ENCODE measurements at regions not wholly inside any gene's neighbourhood (a gene's known extent, or its start where the extent isn't known, plus 50 kb on each side); places are given as distances from the start of the nearest gene placed in this dataset.

DNA sequence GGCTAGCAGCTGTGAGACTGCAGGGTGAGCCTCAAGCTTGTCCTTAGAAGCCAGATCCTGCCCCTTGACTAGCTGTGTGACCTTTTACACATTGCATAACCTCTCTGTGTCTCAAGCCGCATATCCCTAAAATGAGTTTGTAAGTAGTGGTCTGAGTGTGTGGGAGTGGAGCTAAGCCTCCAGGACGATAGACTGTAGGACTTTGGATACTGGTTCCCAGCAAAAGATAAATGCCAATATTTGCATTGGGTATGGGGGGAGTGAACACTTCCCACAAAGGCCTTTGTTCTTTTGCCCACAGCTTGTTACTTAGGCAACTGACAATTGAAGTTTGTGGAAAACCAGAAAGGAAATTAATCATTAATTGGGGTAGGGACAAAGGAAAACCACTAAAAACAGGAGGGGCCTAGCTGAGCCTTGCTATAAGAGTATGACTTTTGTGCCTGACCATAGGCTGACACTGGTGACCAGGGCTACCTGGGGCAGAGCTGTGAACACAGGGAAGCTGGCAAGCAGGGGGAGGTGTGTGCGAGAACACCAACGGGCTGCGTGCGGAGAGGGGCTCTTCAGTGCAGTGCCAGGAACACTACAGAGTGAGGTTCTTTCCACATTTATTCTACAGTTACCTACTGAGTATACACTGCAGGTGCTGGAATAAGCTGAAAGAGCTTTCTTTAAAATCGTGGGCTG lies 102.4 kb upstream of the ETV3 start:
- Mint-ChIP-seq H3K27me3 (ENCODE audit: low read depth) (peaks cover 6% of the 10 kb centered on the region), H3K27ac (no peak overlapping the region), H3K4me3 (no peak overlapping the region), H3K9me3 (no peaks in the 10 kb centered on the region), H3K36me3 (ENCODE audit: low read depth) (no peaks in the 10 kb centered on the region), H3K4me1 (ENCODE audit: low read depth) (no peaks in the 10 kb centered on the region)

DNA sequence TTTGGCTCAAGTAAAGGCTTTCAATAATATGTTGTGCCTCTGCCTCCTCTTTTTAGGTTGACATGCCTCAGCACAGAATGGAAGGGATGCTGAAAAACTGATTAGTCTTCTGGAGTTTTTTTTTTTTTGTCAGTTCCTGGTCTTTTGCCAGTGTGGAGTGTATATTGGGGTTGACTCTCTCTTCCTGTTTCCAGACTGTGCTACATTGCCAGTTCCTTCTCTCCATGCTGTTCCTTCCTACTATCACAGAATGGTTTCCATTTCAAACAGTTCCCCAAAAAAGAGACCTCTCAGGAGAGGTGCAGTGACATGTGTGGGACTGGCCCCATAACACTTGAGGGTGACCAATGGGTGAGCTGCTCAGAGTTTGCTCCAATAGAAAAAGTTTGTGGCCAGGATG lies 101.7 kb upstream of the ETV3 start:
- no peak overlapping the region for H3K4me3 Mint-ChIP-seq
- H3K4me1 Mint-ChIP-seq (ENCODE audit: low read depth): no peaks in the 10 kb centered on the region
- H3K27ac Mint-ChIP-seq: no peak overlapping the region
- no peaks in the 10 kb centered on the region for H3K9me3 Mint-ChIP-seq
- H3K27me3 Mint-ChIP-seq (ENCODE audit: low read depth): peaks cover 5% of the 10 kb centered on the region
- H3K36me3 Mint-ChIP-seq (ENCODE audit: low read depth): no peaks in the 10 kb centered on the region

DNA sequence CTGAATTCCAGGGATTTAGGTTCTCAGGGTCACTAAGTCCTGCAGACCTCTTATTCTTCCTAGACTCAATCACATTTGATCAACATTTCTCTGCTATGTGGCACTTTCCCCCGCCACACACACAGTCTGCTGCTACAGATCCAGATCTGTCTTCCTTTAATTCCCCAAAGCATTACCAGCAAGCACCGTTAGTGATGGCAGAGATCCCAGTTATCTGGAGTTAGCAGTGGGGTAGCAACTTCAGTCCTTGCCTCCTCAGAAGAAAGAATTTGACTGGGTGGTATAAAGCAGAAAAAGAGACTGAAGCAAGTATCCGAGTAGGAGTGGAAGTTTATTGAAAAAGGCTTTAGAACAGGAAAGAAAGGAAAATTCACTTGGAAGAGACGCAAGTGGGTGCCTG lies 100.4 kb upstream of the ETV3 start:
- Mint-ChIP-seq H3K9me3 (no peaks in the 10 kb centered on the region), H3K27me3 (ENCODE audit: low read depth) (no peaks in the 10 kb centered on the region), H3K27ac (no peak overlapping the region), H3K36me3 (ENCODE audit: low read depth) (no peaks in the 10 kb centered on the region), H3K4me3 (no peak overlapping the region), H3K4me1 (ENCODE audit: low read depth) (no peaks in the 10 kb centered on the region)

DNA sequence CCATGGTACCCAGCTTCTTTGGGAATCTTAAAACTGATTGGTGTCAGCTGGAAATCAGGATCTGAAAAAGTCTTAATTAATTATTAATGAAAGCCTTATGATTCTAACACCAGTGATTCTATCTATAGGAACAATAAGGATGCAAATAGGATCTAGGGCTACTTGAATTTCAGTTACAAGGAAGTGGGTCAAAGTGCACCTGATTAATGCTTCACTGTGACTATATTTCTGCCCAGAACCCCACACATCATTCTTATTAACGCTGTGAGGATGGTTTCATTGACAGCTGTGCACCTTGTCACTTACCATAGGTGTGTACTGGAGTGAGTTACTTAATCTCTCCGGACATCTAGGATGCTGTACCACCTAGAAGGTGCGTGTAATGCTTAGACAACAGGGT lies 99.8 kb upstream of the ETV3 start:
- H3K4me1 Mint-ChIP-seq (ENCODE audit: low read depth): peaks cover 4% of the 10 kb centered on the region

DNA sequence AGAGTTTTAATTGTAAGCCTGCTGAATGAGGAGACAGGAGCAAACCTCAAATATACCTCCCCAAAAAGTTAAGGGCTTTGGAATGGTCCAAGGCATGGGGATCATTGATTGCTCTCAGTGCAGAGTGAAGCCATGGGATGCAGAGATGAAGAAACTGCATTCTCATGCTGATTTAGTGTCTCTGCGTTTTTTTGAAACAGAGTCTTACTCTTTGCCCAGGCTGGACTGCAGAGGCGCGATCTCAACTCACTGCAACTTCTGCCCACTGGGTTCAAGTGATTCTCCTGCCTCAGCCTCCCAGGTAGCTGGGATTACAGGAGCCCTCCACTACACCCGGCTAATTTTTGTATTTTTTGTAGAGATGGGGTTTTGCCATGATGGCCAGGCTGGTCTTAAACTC lies 99.3 kb upstream of the ETV3 start:
- H3K36me3 Mint-ChIP-seq (ENCODE audit: low read depth): peaks cover 1% of the 10 kb centered on the region

More for the DNA sequence above, 99.8 kb upstream of the ETV3 start:
- H3K27me3 Mint-ChIP-seq (ENCODE audit: low read depth): no peaks in the 10 kb centered on the region
- peaks cover 1% of the 10 kb centered on the region for H3K36me3 Mint-ChIP-seq (ENCODE audit: low read depth)
- no peaks in the 10 kb centered on the region for H3K9me3 Mint-ChIP-seq
- no peak overlapping the region for H3K27ac Mint-ChIP-seq
- no peak overlapping the region for H3K4me3 Mint-ChIP-seq

DNA sequence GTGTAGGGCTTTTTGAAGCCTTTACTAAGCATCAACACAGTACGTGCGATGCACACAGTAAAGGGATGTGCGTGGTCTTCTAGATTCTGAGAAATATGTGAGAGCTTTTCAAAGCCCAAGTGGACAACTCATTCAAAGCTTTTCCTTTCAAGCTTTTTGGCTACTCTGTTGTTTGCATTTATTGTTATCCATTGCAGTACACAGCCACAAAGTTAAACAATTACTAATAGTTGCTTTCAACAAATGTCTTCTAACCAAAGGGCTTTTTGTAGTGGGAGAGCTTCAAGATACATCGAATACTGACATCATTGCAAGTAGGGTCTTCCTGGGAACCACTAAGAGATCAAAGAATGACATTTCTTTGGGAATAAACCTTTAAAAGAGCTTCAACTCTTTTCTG lies 97.9 kb upstream of the ETV3 start:
- H3K4me1 Mint-ChIP-seq (ENCODE audit: low read depth): peaks cover 4% of the 10 kb centered on the region
- H3K27me3 Mint-ChIP-seq (ENCODE audit: low read depth): no peaks in the 10 kb centered on the region
- H3K27ac Mint-ChIP-seq: no peak overlapping the region
- H3K9me3 Mint-ChIP-seq: no peaks in the 10 kb centered on the region
- H3K36me3 Mint-ChIP-seq (ENCODE audit: low read depth): peaks cover 1% of the 10 kb centered on the region
- no peak overlapping the region for H3K4me3 Mint-ChIP-seq

More for the DNA sequence above, 99.3 kb upstream of the ETV3 start:
- Mint-ChIP-seq H3K27me3 (ENCODE audit: low read depth) (no peaks in the 10 kb centered on the region), H3K4me1 (ENCODE audit: low read depth) (peaks cover 4% of the 10 kb centered on the region), H3K4me3 (no peak overlapping the region), H3K27ac (no peak overlapping the region), H3K9me3 (no peaks in the 10 kb centered on the region)

DNA sequence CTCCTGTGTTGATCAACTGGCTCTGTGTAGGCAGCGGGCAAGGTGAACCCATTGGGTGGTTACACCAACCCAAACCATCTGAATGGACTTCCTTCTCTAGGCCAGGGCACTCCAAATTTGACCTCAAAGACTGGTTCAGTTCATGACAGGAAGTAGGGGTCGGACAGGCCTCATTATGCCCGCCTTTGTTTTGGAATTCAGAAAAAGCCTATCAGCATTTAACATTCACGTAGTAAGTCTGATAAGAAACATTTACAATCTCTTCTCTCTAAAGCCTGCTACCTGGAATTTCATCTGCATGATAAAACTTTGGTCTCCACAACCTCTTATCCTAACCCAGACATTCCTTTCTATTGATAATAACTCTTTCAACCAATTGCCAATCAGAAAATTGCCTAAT lies 97.1 kb upstream of the ETV3 start:
- Mint-ChIP-seq H3K9me3 (no peaks in the 10 kb centered on the region), H3K4me3 (no peak overlapping the region), H3K27me3 (ENCODE audit: low read depth) (no peaks in the 10 kb centered on the region), H3K27ac (no peak overlapping the region), H3K36me3 (ENCODE audit: low read depth) (peaks cover 1% of the 10 kb centered on the region), H3K4me1 (ENCODE audit: low read depth) (peaks cover 4% of the 10 kb centered on the region)

DNA sequence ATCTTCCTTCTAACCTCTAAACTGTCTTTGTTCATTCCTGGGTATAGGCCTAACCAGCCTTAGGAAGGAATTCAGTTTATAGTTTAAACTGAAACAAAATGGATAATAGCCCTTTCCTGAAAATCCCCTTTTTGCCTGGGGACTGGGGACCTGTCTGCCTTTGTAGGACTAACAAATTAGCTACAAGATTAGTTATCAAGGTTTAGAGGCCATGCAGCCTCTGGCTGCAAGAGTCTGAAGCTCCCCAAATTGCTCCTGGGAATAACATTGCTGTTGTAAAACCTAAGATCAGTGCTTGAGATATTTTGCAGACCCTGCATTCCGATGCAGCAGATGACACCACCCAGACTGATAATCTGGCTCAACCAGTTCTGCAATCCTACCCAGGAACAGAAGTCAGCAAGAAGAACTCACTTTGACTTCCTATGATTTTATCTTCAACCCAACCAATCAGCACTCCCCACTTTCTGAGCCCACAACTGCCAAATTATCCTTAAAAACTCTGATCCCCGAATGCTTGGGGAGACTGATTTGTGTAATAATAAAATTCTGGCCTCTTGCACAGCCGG lies 96.6 kb upstream of the ETV3 start:
- H3K4me3 Mint-ChIP-seq: no peak overlapping the region
- H3K36me3 Mint-ChIP-seq (ENCODE audit: low read depth): peaks cover 1% of the 10 kb centered on the region
- H3K27ac Mint-ChIP-seq: no peak overlapping the region
- H3K4me1 Mint-ChIP-seq (ENCODE audit: low read depth): peaks cover 4% of the 10 kb centered on the region
- no peaks in the 10 kb centered on the region for H3K9me3 Mint-ChIP-seq
- H3K27me3 Mint-ChIP-seq (ENCODE audit: low read depth): peaks cover 4% of the 10 kb centered on the region

DNA sequence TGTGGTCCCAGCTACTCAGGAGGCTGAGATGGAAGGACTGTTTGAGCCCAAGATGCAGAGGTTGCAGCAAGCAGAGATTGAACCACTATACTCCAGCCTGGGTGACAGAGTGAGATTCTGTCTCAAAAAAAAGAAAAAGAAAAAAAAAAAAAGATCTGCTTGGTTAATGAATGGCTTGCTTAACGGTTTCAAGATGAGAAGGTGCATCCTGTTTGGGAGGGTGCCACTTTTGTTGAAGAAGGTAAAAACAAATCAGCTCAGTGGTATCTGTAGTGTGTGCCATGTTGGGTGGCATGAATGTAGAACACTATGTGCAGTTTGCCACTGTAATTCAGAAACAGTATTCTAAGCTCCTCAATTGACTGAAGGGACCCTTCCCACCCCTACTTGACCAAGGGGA lies 94.9 kb upstream of the ETV3 start:
- H3K36me3 Mint-ChIP-seq (ENCODE audit: low read depth): peaks cover 1% of the 10 kb centered on the region
- H3K4me3 Mint-ChIP-seq: no peak overlapping the region
- H3K4me1 Mint-ChIP-seq (ENCODE audit: low read depth): peaks cover 4% of the 10 kb centered on the region
- H3K9me3 Mint-ChIP-seq: no peaks in the 10 kb centered on the region
- H3K27ac Mint-ChIP-seq: no peak overlapping the region
- peaks cover 8% of the 10 kb centered on the region for H3K27me3 Mint-ChIP-seq (ENCODE audit: low read depth)

DNA sequence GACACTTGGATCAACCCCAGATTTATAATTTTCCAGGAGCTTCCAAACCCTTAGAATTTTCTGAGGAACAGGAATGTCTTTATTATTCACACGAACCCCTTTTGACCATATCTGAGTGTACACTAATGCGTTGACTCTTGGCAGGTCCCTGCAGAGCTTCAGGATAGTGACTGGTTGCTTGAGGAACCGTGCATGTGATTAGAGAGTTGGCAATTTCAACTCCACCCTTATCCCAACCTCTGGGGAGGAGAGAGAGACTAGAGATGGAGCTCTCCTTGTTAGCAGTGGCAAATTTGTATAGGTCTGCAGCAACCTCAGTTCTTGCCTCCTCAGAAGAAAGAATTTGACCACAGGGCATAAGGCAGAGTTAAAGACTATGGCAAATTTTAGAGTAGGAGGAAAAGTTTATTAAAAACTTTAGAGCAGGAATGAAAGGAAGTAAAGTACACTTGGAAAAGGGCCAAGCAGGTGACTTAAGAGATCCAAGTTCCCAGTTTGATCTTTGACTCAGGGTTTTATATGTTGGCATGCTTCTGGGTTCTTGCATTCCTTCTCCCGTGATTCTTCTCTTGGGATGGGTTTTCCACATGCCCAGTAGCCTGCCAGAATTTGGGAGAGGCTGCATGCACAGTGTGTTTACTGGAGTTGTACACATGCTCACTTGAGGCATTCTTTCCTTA lies 93.8 kb upstream of the ETV3 start:
- H3K36me3 Mint-ChIP-seq (ENCODE audit: low read depth): peaks cover 1% of the 10 kb centered on the region
- H3K4me3 Mint-ChIP-seq: no peak overlapping the region
- no peaks in the 10 kb centered on the region for H3K9me3 Mint-ChIP-seq
- no peak overlapping the region for H3K27ac Mint-ChIP-seq
- H3K27me3 Mint-ChIP-seq (ENCODE audit: low read depth): peaks cover 8% of the 10 kb centered on the region
- peaks cover 4% of the 10 kb centered on the region for H3K4me1 Mint-ChIP-seq (ENCODE audit: low read depth)

DNA sequence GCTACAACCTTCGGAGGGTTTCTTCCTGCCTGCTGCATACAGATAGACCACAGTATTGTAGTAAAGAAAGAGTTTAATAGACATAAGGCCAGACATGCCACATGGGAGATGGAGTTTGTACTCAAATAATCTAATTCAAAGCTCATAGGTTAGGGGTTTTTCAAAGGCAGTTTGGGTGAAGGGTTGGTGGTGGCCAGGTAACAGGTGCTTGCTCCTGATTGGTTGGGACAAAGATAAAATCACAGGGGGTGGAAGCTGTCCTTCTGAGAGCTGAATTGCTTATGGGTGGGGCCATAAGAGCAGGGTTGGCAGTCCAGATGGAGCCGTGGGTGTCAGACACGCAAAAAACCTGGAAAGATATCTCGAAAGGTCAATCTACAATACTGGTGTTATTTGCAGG lies 92.3 kb upstream of the ETV3 start:
- Mint-ChIP-seq H3K27ac (no peak overlapping the region), H3K9me3 (no peaks in the 10 kb centered on the region), H3K4me1 (ENCODE audit: low read depth) (peaks cover 4% of the 10 kb centered on the region), H3K36me3 (ENCODE audit: low read depth) (peaks cover 1% of the 10 kb centered on the region), H3K4me3 (no peak overlapping the region), H3K27me3 (ENCODE audit: low read depth) (peaks cover 8% of the 10 kb centered on the region)

DNA sequence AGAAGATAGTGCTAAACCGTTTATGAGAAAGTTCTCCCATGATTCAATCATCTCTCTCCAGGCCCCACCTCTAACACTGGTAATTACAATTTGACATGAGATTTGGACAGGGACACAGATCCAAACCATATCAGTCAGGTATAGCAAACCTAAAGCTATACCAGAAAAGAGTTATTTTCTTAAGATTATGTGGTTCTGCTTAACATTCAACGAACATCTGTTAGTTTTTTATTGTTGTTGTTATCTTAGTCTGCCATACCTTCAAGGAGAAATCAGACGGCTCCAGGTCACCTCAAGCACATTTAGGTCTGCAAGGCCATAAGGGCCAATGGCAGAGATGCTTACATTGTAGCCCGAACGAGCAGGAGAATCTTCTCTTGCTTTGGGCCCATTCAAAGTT lies 89.5 kb upstream of the ETV3 start:
- H3K4me3 Mint-ChIP-seq: no peak overlapping the region
- no peaks in the 10 kb centered on the region for H3K4me1 Mint-ChIP-seq (ENCODE audit: low read depth)
- peaks cover 9% of the 10 kb centered on the region for H3K9me3 Mint-ChIP-seq
- no peak overlapping the region for H3K27ac Mint-ChIP-seq
- H3K36me3 Mint-ChIP-seq (ENCODE audit: low read depth): peaks cover 2% of the 10 kb centered on the region
- H3K27me3 Mint-ChIP-seq (ENCODE audit: low read depth): peaks cover 16% of the 10 kb centered on the region

DNA sequence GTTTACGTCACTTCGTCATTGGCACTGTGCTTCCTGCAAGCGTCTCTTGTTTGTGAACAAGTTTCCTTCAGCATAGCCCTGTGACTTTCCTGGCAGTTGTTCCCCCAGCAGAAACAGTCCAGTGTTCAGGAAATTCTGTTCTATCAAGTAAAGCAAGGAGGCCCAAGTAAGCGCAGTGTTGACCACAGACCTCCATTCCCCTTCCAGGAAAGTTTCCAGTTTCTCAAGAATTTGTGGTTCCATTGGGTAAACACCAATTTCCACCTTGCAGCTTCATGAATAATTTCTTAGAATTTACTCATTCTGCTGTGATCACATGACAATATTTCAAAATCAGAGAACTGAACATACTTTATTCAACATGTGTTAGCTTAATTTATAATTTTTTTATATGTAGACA lies 88.5 kb upstream of the ETV3 start:
- Mint-ChIP-seq H3K27me3 (ENCODE audit: low read depth) (peaks cover 17% of the 10 kb centered on the region), H3K27ac (no peak overlapping the region), H3K9me3 (peaks cover 9% of the 10 kb centered on the region), H3K36me3 (ENCODE audit: low read depth) (peaks cover 2% of the 10 kb centered on the region), H3K4me3 (no peak overlapping the region), H3K4me1 (ENCODE audit: low read depth) (no peaks in the 10 kb centered on the region)

DNA sequence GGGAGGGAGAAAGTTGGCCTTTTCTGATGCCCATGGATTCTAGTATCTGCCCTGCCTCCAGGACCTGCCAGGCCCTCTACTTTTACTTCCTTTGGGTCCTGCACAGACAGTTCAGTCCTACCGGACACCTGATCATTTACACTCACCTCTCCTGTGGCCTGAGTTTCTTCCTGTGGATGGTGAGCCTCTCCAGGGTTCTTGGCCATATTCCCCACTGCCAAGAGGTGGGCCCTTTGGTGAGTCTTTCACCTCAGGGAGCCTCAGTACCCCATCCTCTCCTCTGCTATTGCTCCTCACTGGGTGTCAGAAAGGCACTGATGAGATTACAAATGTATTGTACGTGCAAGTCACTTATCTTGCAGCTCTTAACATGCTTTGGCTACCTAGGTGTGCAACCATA lies 81.4 kb upstream of the ETV3 start:
- Mint-ChIP-seq H3K4me3 (no peak overlapping the region), H3K27me3 (ENCODE audit: low read depth) (peaks cover 27% of the 10 kb centered on the region), H3K36me3 (ENCODE audit: low read depth) (no peaks in the 10 kb centered on the region), H3K9me3 (peaks cover 5% of the 10 kb centered on the region), H3K27ac (no peak overlapping the region), H3K4me1 (ENCODE audit: low read depth) (no peaks in the 10 kb centered on the region)

DNA sequence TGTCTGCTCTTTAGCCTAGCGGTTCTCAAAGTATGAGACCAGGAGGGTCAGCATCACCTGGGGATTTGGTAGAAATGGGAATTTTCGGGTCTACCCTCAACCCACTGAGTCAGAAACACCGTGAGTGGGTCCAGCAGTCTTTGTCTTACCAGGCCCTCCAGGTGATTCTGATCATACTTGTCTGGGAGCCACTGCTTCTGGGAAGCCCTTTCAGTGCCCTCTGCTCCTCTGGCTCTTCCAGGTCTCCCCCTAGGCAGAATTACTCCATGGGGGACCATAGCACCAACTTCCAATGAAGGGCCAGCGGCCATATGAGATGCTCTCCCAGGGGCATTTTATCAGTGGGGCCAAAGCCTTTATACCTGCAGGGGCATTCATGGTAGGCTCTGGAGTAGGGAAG lies 81.0 kb upstream of the ETV3 start:
- Mint-ChIP-seq H3K9me3 (peaks cover 6% of the 10 kb centered on the region), H3K27me3 (ENCODE audit: low read depth) (peaks cover 29% of the 10 kb centered on the region), H3K4me1 (ENCODE audit: low read depth) (no peaks in the 10 kb centered on the region), H3K36me3 (ENCODE audit: low read depth) (no peaks in the 10 kb centered on the region), H3K4me3 (no peak overlapping the region), H3K27ac (no peak overlapping the region)
